ENCODE measurements at regions not wholly inside any gene's neighbourhood (a gene's known extent, or its start where the extent isn't known, plus 50 kb on each side); places are given as distances from the start of the nearest gene placed in this dataset.

GRCh38 chr2:54049365-54049764 is 66.0 kb upstream of the ACYP2 start:
- FAIRE-seq (no peak), ATAC-seq (no peak), DNase-seq (ENCODE audit: low read depth, low spot score) (no peak)
- in situ Hi-C loops (cut with MboI) (no loop called here), intact Hi-C loops (cut with micrococcal nuclease; ENCODE audit: unreplicated experiment) (no loop called here)
- H2AFZ ChIP-seq (ENCODE audit: control insufficient read depth, low read depth, low read length) = no peak overlapping the region
- H3K9ac ChIP-seq (ENCODE audit: control insufficient read depth, insufficient read depth, low read length) = no peak overlapping the region
- no peak overlapping the region for H3K4me3 ChIP-seq
- peaks cover 1% of the 10 kb centered on the region; the same call in 2 of the 3 replicates for H3K9me3 ChIP-seq (replicated peaks; ENCODE audit: control insufficient read depth, insufficient read depth, low read length)
- BruUV-seq (replicated peaks) = no TSS peak
- H4K20me1 ChIP-seq (ENCODE audit: control insufficient read depth, insufficient read depth) = no peaks in the 10 kb centered on the region
- no peak overlapping the region for H3K4me2 ChIP-seq (ENCODE audit: control insufficient read depth, insufficient read depth)
- ChIA-PET SMC1A (ENCODE audit: uncharacterized antibody, unreplicated experiment) (interaction anchor here (1.2 to 1.9 kb wide), 2 partner anchors 12 to 137 kb away, joined by 3 to 6 read pairs; no protein-coding TSS in a partner anchor), CTCF (interaction anchor here (1.3 kb wide), 1 partner anchor 57 kb away, joined by 5 read pairs; no protein-coding TSS in a partner anchor), RAD21 (ENCODE audit: unreplicated experiment) (interaction anchor here (0.6 to 1.1 kb wide), 2 partner anchors 99 to 287 kb away, joined by 3 read pairs; no protein-coding TSS in a partner anchor), POLR2A (interaction anchor here (0.5 kb wide), 1 partner anchor 1162 kb away, joined by 4 read pairs; no protein-coding TSS in a partner anchor)
- no peaks in the 10 kb centered on the region for H3K79me2 ChIP-seq (ENCODE audit: control insufficient read depth, insufficient read depth, low read length)
- peaks cover 16% of the 10 kb centered on the region for H3K4me1 ChIP-seq (ENCODE audit: control insufficient read depth, insufficient read depth, low read length)
- no peaks in the 10 kb centered on the region for H3K36me3 ChIP-seq (ENCODE audit: control insufficient read depth in 2 of 2, insufficient read depth in 2 of 2, low read length in 1 of 2)
- 33% methylated on average over 1 of the region's 1 CpG for WGBS (ENCODE audit: insufficient coverage, insufficient replicate concordance, low lambda C conversion rate, missing lambda C conversion rate)
- no peak overlapping the region for H3K27ac ChIP-seq (ENCODE audit: control insufficient read depth, insufficient read depth)
- H3K27me3 ChIP-seq (replicated peaks in 1 of 2; ENCODE audit: control insufficient read depth in 2 of 2, insufficient read depth in 2 of 2, low read length in 1 of 2) = no peaks in the 10 kb centered on the region
- TF ChIP-seq SMARCA5 (IDR thresholded peaks at IDR 0.05) (no peak), MTA2 (IDR thresholded peaks at IDR 0.05; ENCODE audit: low read depth) (no peak), MYB (IDR thresholded peaks at IDR 0.05; ENCODE audit: borderline replicate concordance, low read depth, low read length) (no peak), HDAC6 (IDR thresholded peaks at IDR 0.05; ENCODE audit: unreplicated experiment) (no peak), ZZZ3 (IDR thresholded peaks at IDR 0.05; ENCODE audit: control insufficient read depth, insufficient read length, low read depth) (no peak), YBX1 (IDR thresholded peaks at IDR 0.05) (no peak), ZSCAN29 (IDR thresholded peaks at IDR 0.05) (no peak), RELB (IDR thresholded peaks at IDR 0.05; ENCODE audit: low read depth) (no peak), CBX3 (IDR thresholded peaks at IDR 0.05; ENCODE audit: borderline replicate concordance, low read depth) (no peak), TAF1 (IDR thresholded peaks at IDR 0.05; ENCODE audit: borderline replicate concordance, low read depth, low read length) (no peak), CUX1 (IDR thresholded peaks at IDR 0.05; ENCODE audit: insufficient replicate concordance, low read depth, low read length) (no peak), ATF2 (IDR thresholded peaks at IDR 0.05; ENCODE audit: low read length) (no peak), SMAD1 (IDR thresholded peaks at IDR 0.05; ENCODE audit: low read depth, partially characterized antibody) (no peak), EED (IDR thresholded peaks at IDR 0.05; ENCODE audit: low read depth) (no peak)
- TF ChIP-seq, protein P1, sequence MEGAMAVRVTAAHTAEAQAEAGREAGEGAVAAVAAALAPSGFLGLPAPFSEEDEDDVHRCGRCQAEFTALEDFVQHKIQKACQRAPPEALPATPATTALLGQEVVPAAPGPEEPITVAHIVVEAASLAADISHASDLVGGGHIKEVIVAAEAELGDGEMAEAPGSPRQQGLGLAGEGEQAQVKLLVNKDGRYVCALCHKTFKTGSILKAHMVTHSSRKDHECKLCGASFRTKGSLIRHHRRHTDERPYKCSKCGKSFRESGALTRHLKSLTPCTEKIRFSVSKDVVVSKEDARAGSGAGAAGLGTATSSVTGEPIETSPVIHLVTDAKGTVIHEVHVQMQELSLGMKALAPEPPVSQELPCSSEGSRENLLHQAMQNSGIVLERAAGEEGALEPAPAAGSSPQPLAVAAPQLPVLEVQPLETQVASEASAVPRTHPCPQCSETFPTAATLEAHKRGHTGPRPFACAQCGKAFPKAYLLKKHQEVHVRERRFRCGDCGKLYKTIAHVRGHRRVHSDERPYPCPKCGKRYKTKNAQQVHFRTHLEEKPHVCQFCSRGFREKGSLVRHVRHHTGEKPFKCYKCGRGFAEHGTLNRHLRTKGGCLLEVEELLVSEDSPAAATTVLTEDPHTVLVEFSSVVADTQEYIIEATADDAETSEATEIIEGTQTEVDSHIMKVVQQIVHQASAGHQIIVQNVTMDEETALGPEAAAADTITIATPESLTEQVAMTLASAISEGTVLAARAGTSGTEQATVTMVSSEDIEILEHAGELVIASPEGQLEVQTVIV (IDR thresholded peaks at IDR 0.05; ENCODE audit: borderline replicate concordance, partially characterized antibody) = no peak
